ENCODE measurements at regions not wholly inside any gene's neighbourhood (a gene's known extent, or its start where the extent isn't known, plus 50 kb on each side); places are given as distances from the start of the nearest gene placed in this dataset.

DNA sequence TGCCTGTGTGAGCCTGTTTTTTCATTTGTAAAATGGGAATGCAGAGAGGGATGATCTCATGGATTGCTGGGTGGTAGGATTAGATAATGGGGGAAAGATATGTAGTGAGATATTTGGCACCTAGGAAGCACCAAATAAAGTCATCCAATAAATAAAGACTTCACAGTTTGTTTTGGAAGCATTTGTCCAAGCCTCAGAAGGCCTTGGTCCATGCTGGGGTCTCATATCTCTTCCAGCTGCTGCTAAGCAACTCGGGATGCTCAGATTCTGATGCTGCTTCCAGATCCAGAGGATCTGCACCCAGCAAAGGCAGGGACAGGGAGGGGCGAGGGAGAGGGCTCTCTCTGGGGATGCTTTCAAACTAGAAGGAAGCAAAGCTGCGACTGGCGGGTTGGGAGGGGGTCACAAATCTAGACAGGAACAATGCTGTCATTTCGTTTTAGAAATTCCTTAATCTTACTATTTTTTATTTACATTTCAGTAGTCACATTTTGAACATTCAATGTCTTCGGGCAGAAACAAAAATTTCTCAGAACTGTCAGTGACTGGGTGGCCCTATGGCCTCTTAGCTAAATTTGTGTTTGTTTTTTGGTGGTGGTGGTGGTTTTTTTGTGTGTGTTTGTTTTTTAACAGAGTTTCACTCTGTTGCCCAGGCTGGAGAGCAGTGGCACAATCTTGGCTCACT, 114.9 kb upstream of the CDH5 start:
- no peak overlapping the region for H2AFZ ChIP-seq
- WGBS (ENCODE audit: low lambda C conversion rate, missing lambda C conversion rate), result 89% methylated on average over 6 of the region's 6 CpGs

DNA sequence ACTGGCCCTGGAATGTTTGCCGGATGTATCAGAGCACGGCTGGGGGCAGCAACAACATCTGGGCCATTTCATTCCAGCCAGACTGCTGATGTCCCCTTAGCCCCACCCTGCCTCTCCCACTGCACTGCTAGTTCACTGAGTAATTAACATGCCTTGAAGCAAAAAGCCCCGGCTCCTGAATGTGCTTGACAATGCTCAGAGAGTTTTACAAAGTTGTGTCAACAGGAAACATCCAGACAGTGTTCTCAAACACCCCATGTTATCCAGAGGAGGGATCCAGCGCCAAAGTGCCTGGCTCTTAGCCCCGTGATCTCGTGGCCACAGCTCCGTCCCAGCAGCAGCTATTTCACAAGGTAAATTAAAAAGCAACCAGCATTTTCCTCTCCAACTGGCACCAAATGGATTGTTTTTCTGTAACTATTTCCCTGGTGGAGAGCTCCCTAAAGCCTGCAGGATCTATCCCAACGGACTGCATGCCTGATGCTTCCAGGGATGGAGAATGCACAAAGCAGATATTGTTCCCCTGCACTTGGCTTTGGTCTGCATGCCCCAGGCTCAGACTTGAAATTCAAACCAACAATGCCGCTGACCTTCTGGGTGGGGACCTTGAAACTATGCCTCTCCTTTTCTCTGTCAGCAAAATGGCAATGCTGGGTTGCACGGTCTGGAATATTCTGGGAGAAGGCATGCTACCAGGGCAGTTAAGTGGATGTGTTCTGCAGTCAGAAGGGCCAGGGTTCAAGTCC, 115.6 kb upstream of the CDH5 start:
- H3K4me2 ChIP-seq, result peak overlapping the region; percentile 37
- H3K9me3 ChIP-seq (ENCODE audit: low read depth), result no peaks in the 10 kb centered on the region
- WGBS (ENCODE audit: low lambda C conversion rate, missing lambda C conversion rate), result 27% methylated on average over 10 of the region's 10 CpGs
- no peaks in the 10 kb centered on the region for H3K36me3 ChIP-seq (replicated peaks; ENCODE audit: insufficient read depth, low read depth)
- no peaks in the 10 kb centered on the region for H4K20me1 ChIP-seq (ENCODE audit: insufficient read depth, poor library complexity, severe bottlenecking)
- peak overlapping the region; percentile 47 for H3K27ac ChIP-seq
- TF ChIP-seq EZH2phosphoT487 (IDR thresholded peaks at IDR 0.05; ENCODE audit: low read depth, severe bottlenecking, unreplicated experiment), result no peak
- no peak for TF ChIP-seq EZH2 (IDR thresholded peaks at IDR 0.05; ENCODE audit: borderline replicate concordance)
- TF ChIP-seq, protein P1, sequence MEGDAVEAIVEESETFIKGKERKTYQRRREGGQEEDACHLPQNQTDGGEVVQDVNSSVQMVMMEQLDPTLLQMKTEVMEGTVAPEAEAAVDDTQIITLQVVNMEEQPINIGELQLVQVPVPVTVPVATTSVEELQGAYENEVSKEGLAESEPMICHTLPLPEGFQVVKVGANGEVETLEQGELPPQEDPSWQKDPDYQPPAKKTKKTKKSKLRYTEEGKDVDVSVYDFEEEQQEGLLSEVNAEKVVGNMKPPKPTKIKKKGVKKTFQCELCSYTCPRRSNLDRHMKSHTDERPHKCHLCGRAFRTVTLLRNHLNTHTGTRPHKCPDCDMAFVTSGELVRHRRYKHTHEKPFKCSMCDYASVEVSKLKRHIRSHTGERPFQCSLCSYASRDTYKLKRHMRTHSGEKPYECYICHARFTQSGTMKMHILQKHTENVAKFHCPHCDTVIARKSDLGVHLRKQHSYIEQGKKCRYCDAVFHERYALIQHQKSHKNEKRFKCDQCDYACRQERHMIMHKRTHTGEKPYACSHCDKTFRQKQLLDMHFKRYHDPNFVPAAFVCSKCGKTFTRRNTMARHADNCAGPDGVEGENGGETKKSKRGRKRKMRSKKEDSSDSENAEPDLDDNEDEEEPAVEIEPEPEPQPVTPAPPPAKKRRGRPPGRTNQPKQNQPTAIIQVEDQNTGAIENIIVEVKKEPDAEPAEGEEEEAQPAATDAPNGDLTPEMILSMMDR (IDR thresholded peaks at IDR 0.05; ENCODE audit: poor library complexity), result no peak
- H3K4me1 ChIP-seq (ENCODE audit: insufficient read depth), result peaks cover 18% of the 10 kb centered on the region
- H3K9me2 ChIP-seq (replicated peaks; ENCODE audit: insufficient read depth), result no peaks in the 10 kb centered on the region
- H2AFZ ChIP-seq, result no peak overlapping the region
- no peak overlapping the region for H3K4me3 ChIP-seq
- no peaks in the 10 kb centered on the region for H3K27me3 ChIP-seq
- H3K79me2 ChIP-seq, result no peaks in the 10 kb centered on the region
- peak; percentile 44 for DNase-seq (ENCODE audit: low spot score)

More for the DNA sequence above, 114.9 kb upstream of the CDH5 start:
- Histone ChIP-seq H4K20me1 (ENCODE audit: insufficient read depth, poor library complexity, severe bottlenecking) (no peaks in the 10 kb centered on the region), H3K9me2 (replicated peaks; ENCODE audit: insufficient read depth) (no peaks in the 10 kb centered on the region), H3K4me3 (no peak overlapping the region), H3K4me1 (ENCODE audit: insufficient read depth) (peaks cover 18% of the 10 kb centered on the region), H3K9me3 (ENCODE audit: low read depth) (no peaks in the 10 kb centered on the region), H3K27me3 (no peaks in the 10 kb centered on the region), H3K36me3 (replicated peaks; ENCODE audit: insufficient read depth, low read depth) (no peaks in the 10 kb centered on the region), H3K79me2 (no peaks in the 10 kb centered on the region), H3K4me2 (peak overlapping the region; percentile 37), H3K27ac (peak overlapping the region; percentile 47)
- no peak for TF ChIP-seq EZH2phosphoT487 (IDR thresholded peaks at IDR 0.05; ENCODE audit: low read depth, severe bottlenecking, unreplicated experiment)
- DNase-seq (ENCODE audit: low spot score), result no peak

GRCh38 chr16:66247516-66248481, 118.7 kb upstream of the CDH5 start:
- no peak overlapping the region for H3K4me3 ChIP-seq
- peak overlapping the region; percentile 5 for H3K4me2 ChIP-seq
- peak; percentile 59 for DNase-seq (ENCODE audit: low spot score)
- H2AFZ ChIP-seq, result no peak overlapping the region
- no peaks in the 10 kb centered on the region for H3K79me2 ChIP-seq
- TF ChIP-seq, protein P1 (IDR thresholded peaks at IDR 0.05; ENCODE audit: poor library complexity), result no peak
- TF ChIP-seq EZH2 (IDR thresholded peaks at IDR 0.05; ENCODE audit: borderline replicate concordance) (no peak), EZH2phosphoT487 (IDR thresholded peaks at IDR 0.05; ENCODE audit: low read depth, severe bottlenecking, unreplicated experiment) (no peak)
- no peaks in the 10 kb centered on the region for H3K36me3 ChIP-seq (replicated peaks; ENCODE audit: insufficient read depth, low read depth)
- H3K9me2 ChIP-seq (replicated peaks; ENCODE audit: insufficient read depth), result no peaks in the 10 kb centered on the region
- WGBS (ENCODE audit: low lambda C conversion rate, missing lambda C conversion rate), result 31% methylated on average over 13 of the region's 13 CpGs
- H3K27me3 ChIP-seq, result no peaks in the 10 kb centered on the region
- no peaks in the 10 kb centered on the region for H4K20me1 ChIP-seq (ENCODE audit: insufficient read depth, poor library complexity, severe bottlenecking)
- H3K27ac ChIP-seq, result peak overlapping the region; percentile 68
- peaks cover 18% of the 10 kb centered on the region for H3K4me1 ChIP-seq (ENCODE audit: insufficient read depth)
- no peaks in the 10 kb centered on the region for H3K9me3 ChIP-seq (ENCODE audit: low read depth)
